GM12872 (cell line): ENCODE measurements at regions not wholly inside any gene's neighbourhood (a gene's known extent, or its start where the extent isn't known, plus 50 kb on each side); places are given as distances from the start of the nearest gene placed in this dataset.

Source experiments
- CTCF ChIP-seq: IDR thresholded peaks from 3 replicates; pipeline ENCODE4 v1.5.1; 2011; ENCODE audit warnings: low read depth, mild to moderate bottlenecking, low read length, moderate library complexity; ENCODE audit not compliant: insufficient read depth

- no peak for TF ChIP-seq CTCF
These were observed 457.2 kb downstream of the AEBP2 start for GRCh38 chr12:19896534-19896933.

GRCh38 chr12:19897900-19898408 lies 458.7 kb downstream of the AEBP2 start:
- no peak for TF ChIP-seq CTCF

GRCh38 chr12:19901841-19902240 lies 462.5 kb downstream of the AEBP2 start:
- no peak for TF ChIP-seq CTCF

- TF ChIP-seq CTCF, result no peak
These were observed 463.5 kb upstream of the PDE3A start for GRCh38 chr12:19904819-19905218.

GRCh38 chr12:19908830-19909229 lies 459.5 kb upstream of the PDE3A start:
- TF ChIP-seq CTCF, result no peak

- no peak for TF ChIP-seq CTCF
These were observed 458.9 kb upstream of the PDE3A start for GRCh38 chr12:19909418-19909817.

GRCh38 chr12:19910681-19911080 lies 457.7 kb upstream of the PDE3A start:
- no peak for TF ChIP-seq CTCF

GRCh38 chr12:19912991-19913390 lies 455.3 kb upstream of the PDE3A start:
- no peak for TF ChIP-seq CTCF
